Activated B cell treated with CpG ODN at 0.5 μM for 24 hours (primary cell): ENCODE measurements at regions not wholly inside any gene's neighbourhood (a gene's known extent, or its start where the extent isn't known, plus 50 kb on each side); places are given as distances from the start of the nearest gene placed in this dataset.

Source experiments
- ATAC-seq: fragments of 200-7000 bp; cut with Tn5 transposase; one replicate; pipeline ENCODE4 v1.10.0; 2021; ENCODE audit warnings: low read depth, mild to moderate bottlenecking, moderate library complexity
- CTCF ChIA-PET: fragments of 350-600 bp; sonication (Branson Sonifier 250); formaldehyde crosslinking; loops from one replicate; lab custom pipeline; 2021; ENCODE audit warnings: antibody characterized with exemption; lab: Charles Lee
- POLR2A ChIA-PET: fragments of 350-600 bp; sonication (Branson Sonifier 250); formaldehyde crosslinking; loops from one replicate; lab custom pipeline; 2021; ENCODE audit warnings: antibody characterized with exemption; lab: Charles Lee
- DNase-seq: peaks from one replicate; pipeline ENCODE4 v3.0.0; 2022
- H3K27ac Mint-ChIP-seq: one replicate; pipeline ENCODE4 v1.8.0; 2020; ENCODE audit warnings: mixed read lengths
- H3K27me3 Mint-ChIP-seq: one replicate; pipeline ENCODE4 v1.8.0; 2021; ENCODE audit warnings: mixed read lengths
- H3K36me3 Mint-ChIP-seq: one replicate; pipeline ENCODE4 v1.8.0; 2021; ENCODE audit warnings: low read depth, mixed read lengths
- H3K4me1 Mint-ChIP-seq: one replicate; pipeline ENCODE4 v1.8.0; 2021; ENCODE audit warnings: mixed read lengths
- H3K4me3 Mint-ChIP-seq: one replicate; pipeline ENCODE4 v1.8.0; 2020; ENCODE audit warnings: mild to moderate bottlenecking, mixed read lengths
- H3K9me3 Mint-ChIP-seq: one replicate; pipeline ENCODE4 v1.8.0; 2020; ENCODE audit warnings: mixed read lengths
- intact Hi-C: fragments of 100-400 bp; cut with micrococcal nuclease; formaldehyde crosslinking; loops from one replicate; pipeline ENCODE4 v1.15.1; 2024
- TF ChIP-seq, protein P1 (sequence below): fragments of 200-600 bp; IDR thresholded peaks from one replicate; pipeline ENCODE4 v1.8.0; 2022; ENCODE audit warnings: antibody characterized with exemption, mild to moderate bottlenecking

GRCh38 chr15:70272565-70273355, 175.0 kb upstream of the TLE3 start:
- Mint-ChIP-seq H3K36me3 (no peaks in the 10 kb centered on the region), H3K4me3 (no peak overlapping the region), H3K27me3 (peaks cover 3% of the 10 kb centered on the region), H3K9me3 (no peaks in the 10 kb centered on the region), H3K4me1 (peaks cover 49% of the 10 kb centered on the region), H3K27ac (no peak overlapping the region)
- TF ChIP-seq, protein P1, sequence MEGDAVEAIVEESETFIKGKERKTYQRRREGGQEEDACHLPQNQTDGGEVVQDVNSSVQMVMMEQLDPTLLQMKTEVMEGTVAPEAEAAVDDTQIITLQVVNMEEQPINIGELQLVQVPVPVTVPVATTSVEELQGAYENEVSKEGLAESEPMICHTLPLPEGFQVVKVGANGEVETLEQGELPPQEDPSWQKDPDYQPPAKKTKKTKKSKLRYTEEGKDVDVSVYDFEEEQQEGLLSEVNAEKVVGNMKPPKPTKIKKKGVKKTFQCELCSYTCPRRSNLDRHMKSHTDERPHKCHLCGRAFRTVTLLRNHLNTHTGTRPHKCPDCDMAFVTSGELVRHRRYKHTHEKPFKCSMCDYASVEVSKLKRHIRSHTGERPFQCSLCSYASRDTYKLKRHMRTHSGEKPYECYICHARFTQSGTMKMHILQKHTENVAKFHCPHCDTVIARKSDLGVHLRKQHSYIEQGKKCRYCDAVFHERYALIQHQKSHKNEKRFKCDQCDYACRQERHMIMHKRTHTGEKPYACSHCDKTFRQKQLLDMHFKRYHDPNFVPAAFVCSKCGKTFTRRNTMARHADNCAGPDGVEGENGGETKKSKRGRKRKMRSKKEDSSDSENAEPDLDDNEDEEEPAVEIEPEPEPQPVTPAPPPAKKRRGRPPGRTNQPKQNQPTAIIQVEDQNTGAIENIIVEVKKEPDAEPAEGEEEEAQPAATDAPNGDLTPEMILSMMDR, result no peak
- POLR2A ChIA-PET, result no interaction called here
- CTCF ChIA-PET, result interaction anchor here (1.3 kb wide), 1 partner anchor 172 kb away, joined by 3 read pairs; no protein-coding TSS in a partner anchor
- ATAC-seq (no peak), DNase-seq (no peak)
- intact Hi-C loops, result no loop called here

DNA sequence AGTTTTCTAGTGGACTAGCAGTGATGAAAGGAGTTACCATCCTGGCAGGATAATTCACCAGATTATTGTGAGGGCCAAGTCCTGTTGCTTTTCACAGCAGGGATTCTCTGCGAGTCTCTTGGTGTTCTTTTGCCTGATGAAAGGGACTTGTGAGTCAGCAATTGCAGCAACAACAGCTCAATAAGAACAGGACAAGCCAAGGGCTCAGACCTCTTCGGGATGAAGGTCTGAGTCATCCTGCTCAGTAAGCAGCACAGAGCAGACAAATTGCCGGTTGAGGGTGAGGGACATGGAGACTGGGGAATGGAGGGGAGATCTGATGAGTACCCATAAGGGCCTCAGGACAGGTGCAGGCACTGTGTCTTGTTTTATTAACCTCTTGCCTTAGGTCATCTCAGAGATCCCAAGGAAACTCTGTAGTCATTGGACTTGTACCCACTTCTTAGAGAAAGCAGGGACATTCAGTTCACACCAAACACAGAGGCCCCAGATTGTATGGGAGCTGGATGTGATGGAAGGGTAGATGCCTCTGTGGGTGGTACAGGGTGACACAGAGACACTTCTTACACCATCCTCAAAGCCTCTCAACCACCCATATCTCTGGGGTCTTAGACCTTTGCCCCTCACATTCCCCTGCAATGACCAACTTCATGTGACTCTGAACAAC, 173.8 kb upstream of the TLE3 start:
- H3K4me1 Mint-ChIP-seq, result peaks cover 57% of the 10 kb centered on the region
- intact Hi-C loops, result no loop called here
- no peaks in the 10 kb centered on the region for H3K36me3 Mint-ChIP-seq
- ATAC-seq (no peak), DNase-seq (no peak)
- no peak overlapping the region for H3K27ac Mint-ChIP-seq
- POLR2A ChIA-PET, result interaction anchor here (0.8 to 4.0 kb wide), 3 partner anchors 11 to 173 kb away, joined by 3 to 30 read pairs (median 3); partner anchors contain the start of gene TLE3
- no peaks in the 10 kb centered on the region for H3K9me3 Mint-ChIP-seq
- TF ChIP-seq, protein P1, result no peak
- no peak overlapping the region for H3K4me3 Mint-ChIP-seq
- CTCF ChIA-PET, result no interaction called here
- H3K27me3 Mint-ChIP-seq, result peaks cover 3% of the 10 kb centered on the region

GRCh38 chr15:70270752-70271111, 173.0 kb upstream of the TLE3 start:
- H3K36me3 Mint-ChIP-seq, result no peaks in the 10 kb centered on the region
- intact Hi-C loops, result no loop called here
- H3K27me3 Mint-ChIP-seq, result peaks cover 3% of the 10 kb centered on the region
- peaks cover 66% of the 10 kb centered on the region for H3K4me1 Mint-ChIP-seq
- CTCF ChIA-PET, result interaction anchor here (1.4 kb wide), 1 partner anchor 8 kb away, joined by 3 read pairs; no protein-coding TSS in a partner anchor
- no peak for ATAC-seq
- H3K9me3 Mint-ChIP-seq, result no peaks in the 10 kb centered on the region
- no peak for DNase-seq
- H3K27ac Mint-ChIP-seq, result no peak overlapping the region
- POLR2A ChIA-PET, result interaction anchor here (0.8 to 4.0 kb wide), 5 partner anchors 11 to 234 kb away, joined by 3 to 30 read pairs (median 3); partner anchors contain the start of gene TLE3
- TF ChIP-seq, protein P1, result no peak
- no peak overlapping the region for H3K4me3 Mint-ChIP-seq

- peak overlapping the region; percentile 14 for H3K27ac Mint-ChIP-seq
- H3K4me3 Mint-ChIP-seq, result no peak overlapping the region
- ChIA-PET POLR2A (interaction anchor here (0.8 to 4.0 kb wide), 8 partner anchors 11 to 234 kb away, joined by 3 to 30 read pairs (median 6); partner anchors contain the start of gene TLE3), CTCF (interaction anchor here (1.4 to 1.9 kb wide), 2 partner anchors 8 to 190 kb away, joined by 3 to 5 read pairs; no protein-coding TSS in a partner anchor)
- ATAC-seq (no peak), DNase-seq (no peak)
- intact Hi-C loops, result loop anchor here (1.0 to 10.0 kb wide), 6 partner anchors 49 to 695 kb away; no protein-coding TSS in a partner anchor
- H3K36me3 Mint-ChIP-seq, result no peaks in the 10 kb centered on the region
- TF ChIP-seq, protein P1, result no peak
- H3K4me1 Mint-ChIP-seq, result peaks cover 71% of the 10 kb centered on the region
- peaks cover 3% of the 10 kb centered on the region for H3K27me3 Mint-ChIP-seq
- no peaks in the 10 kb centered on the region for H3K9me3 Mint-ChIP-seq
Measured at GRCh38 chr15:70269991-70270751, 172.5 kb upstream of the TLE3 start.
